ENCODE measurements at regions not wholly inside any gene's neighbourhood (a gene's known extent, or its start where the extent isn't known, plus 50 kb on each side); places are given as distances from the start of the nearest gene placed in this dataset.
"Not testable (repeated sequence)": the region's sequence is repeated elsewhere in the genome, so short reads cannot be mapped to it uniquely, and the experiment has no call there.

DNA sequence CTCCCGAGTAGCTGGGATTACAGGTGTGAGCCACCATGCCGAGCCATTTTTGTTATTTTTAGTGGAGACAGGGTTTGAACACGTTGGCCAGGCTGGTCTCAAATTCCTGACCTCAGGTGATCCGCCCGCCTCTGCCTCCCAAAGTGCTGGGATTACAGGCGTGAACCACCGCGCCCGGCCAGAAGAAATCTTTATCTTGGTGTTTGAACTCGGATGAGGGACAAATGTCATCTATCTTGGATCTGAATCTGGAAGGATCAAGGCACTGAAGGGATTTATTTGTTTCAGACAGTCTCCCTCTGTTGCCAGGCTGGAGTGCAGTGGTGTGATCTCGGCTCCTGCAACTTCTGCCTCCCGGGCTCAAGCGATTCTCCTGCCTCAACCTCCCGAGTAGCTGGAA, 133.5 kb upstream of the ALDH3B2 start:
- TF ChIP-seq, protein P1, sequence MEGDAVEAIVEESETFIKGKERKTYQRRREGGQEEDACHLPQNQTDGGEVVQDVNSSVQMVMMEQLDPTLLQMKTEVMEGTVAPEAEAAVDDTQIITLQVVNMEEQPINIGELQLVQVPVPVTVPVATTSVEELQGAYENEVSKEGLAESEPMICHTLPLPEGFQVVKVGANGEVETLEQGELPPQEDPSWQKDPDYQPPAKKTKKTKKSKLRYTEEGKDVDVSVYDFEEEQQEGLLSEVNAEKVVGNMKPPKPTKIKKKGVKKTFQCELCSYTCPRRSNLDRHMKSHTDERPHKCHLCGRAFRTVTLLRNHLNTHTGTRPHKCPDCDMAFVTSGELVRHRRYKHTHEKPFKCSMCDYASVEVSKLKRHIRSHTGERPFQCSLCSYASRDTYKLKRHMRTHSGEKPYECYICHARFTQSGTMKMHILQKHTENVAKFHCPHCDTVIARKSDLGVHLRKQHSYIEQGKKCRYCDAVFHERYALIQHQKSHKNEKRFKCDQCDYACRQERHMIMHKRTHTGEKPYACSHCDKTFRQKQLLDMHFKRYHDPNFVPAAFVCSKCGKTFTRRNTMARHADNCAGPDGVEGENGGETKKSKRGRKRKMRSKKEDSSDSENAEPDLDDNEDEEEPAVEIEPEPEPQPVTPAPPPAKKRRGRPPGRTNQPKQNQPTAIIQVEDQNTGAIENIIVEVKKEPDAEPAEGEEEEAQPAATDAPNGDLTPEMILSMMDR (IDR thresholded peaks at IDR 0.05) = not testable (repeated sequence)
- not testable (repeated sequence) for TF ChIP-seq POLR2A (IDR thresholded peaks at IDR 0.05)
